Nephron (organoid): ENCODE measurements at regions not wholly inside any gene's neighbourhood (a gene's known extent, or its start where the extent isn't known, plus 50 kb on each side); places are given as distances from the start of the nearest gene placed in this dataset.

Experiments used
- H3K27ac Mint-ChIP-seq, 3 experiments: 2 replicates each; pipeline ENCODE4 v1.8.0; 2020; ENCODE audit warnings: mixed read lengths in 3 of 3, mild to moderate bottlenecking in 2 of 3, moderate library complexity in 1 of 3
- H3K27me3 Mint-ChIP-seq: 2 replicates; pipeline ENCODE4 v1.8.0; 2021; ENCODE audit warnings: low read depth, mild to moderate bottlenecking, moderate library complexity, mixed read lengths
- H3K36me3 Mint-ChIP-seq: 2 replicates; pipeline ENCODE4 v1.8.0; 2020; ENCODE audit warnings: low read depth, mixed read lengths
- H3K4me1 Mint-ChIP-seq: 2 replicates; pipeline ENCODE4 v1.8.0; 2020; ENCODE audit warnings: mixed read lengths
- H3K4me3 Mint-ChIP-seq, 3 experiments: 2 replicates each; pipeline ENCODE4 v1.8.0; 2020; ENCODE audit warnings: mild to moderate bottlenecking in 3 of 3, mixed read lengths in 3 of 3, moderate library complexity in 2 of 3
- H3K9me3 Mint-ChIP-seq: 2 replicates; pipeline ENCODE4 v1.8.0; 2020; ENCODE audit warnings: mixed read lengths
- CTCF ChIP-seq, 3 experiments: fragments of 200-600 bp; sonication (generic); IDR thresholded peaks; one replicate each; pipeline ENCODE4 v1.5.0; 2021; ENCODE audit warnings: antibody characterized with exemption in 3 of 3; ENCODE audit not compliant: unreplicated experiment in 3 of 3

- H3K4me1 Mint-ChIP-seq, result no peaks in the 10 kb centered on the region
- no peak overlapping the region for H3K4me3 Mint-ChIP-seq
- peaks cover 7% of the 10 kb centered on the region for H3K36me3 Mint-ChIP-seq
- peaks cover 3% of the 10 kb centered on the region for H3K27me3 Mint-ChIP-seq
- no peak for TF ChIP-seq CTCF (IDR thresholded peaks at IDR 0.05; ENCODE audit: unreplicated experiment in 3 of 3)
- no peak overlapping the region for H3K27ac Mint-ChIP-seq
- peaks cover 10% of the 10 kb centered on the region for H3K9me3 Mint-ChIP-seq
Measured at GRCh38 chr11:80309301-80309700, 868.5 kb upstream of the TENM4 start.

GRCh38 chr11:80307676-80308075 is 866.8 kb upstream of the TENM4 start:
- TF ChIP-seq CTCF (IDR thresholded peaks at IDR 0.05; ENCODE audit: unreplicated experiment in 3 of 3), result no peak
- Mint-ChIP-seq H3K27ac (no peak overlapping the region), H3K4me3 (no peak overlapping the region), H3K4me1 (no peaks in the 10 kb centered on the region), H3K9me3 (peaks cover 17% of the 10 kb centered on the region), H3K27me3 (peaks cover 3% of the 10 kb centered on the region), H3K36me3 (peaks cover 13% of the 10 kb centered on the region)

- no peak overlapping the region for H3K4me3 Mint-ChIP-seq
- H3K36me3 Mint-ChIP-seq, result peaks cover 5% of the 10 kb centered on the region
- no peak for TF ChIP-seq CTCF (IDR thresholded peaks at IDR 0.05; ENCODE audit: unreplicated experiment in 3 of 3)
- H3K9me3 Mint-ChIP-seq, result peaks cover 9% of the 10 kb centered on the region
- no peak overlapping the region for H3K27ac Mint-ChIP-seq
- H3K27me3 Mint-ChIP-seq, result no peaks in the 10 kb centered on the region
- H3K4me1 Mint-ChIP-seq, result no peaks in the 10 kb centered on the region
Measured at GRCh38 chr11:80297858-80298632, 857.2 kb upstream of the TENM4 start.

GRCh38 chr11:80293293-80293692 is 852.5 kb upstream of the TENM4 start:
- Mint-ChIP-seq H3K4me3 (no peak overlapping the region), H3K9me3 (no peaks in the 10 kb centered on the region), H3K27ac (no peak overlapping the region), H3K36me3 (no peaks in the 10 kb centered on the region), H3K27me3 (no peaks in the 10 kb centered on the region), H3K4me1 (no peaks in the 10 kb centered on the region)
- TF ChIP-seq CTCF (IDR thresholded peaks at IDR 0.05; ENCODE audit: unreplicated experiment in 3 of 3), result no peak

- TF ChIP-seq CTCF (IDR thresholded peaks at IDR 0.05; ENCODE audit: unreplicated experiment in 3 of 3), result no peak
- H3K9me3 Mint-ChIP-seq, result no peaks in the 10 kb centered on the region
- H3K36me3 Mint-ChIP-seq, result no peaks in the 10 kb centered on the region
- H3K27me3 Mint-ChIP-seq, result peaks cover 4% of the 10 kb centered on the region
- no peak overlapping the region for H3K27ac Mint-ChIP-seq
- peaks cover 11% of the 10 kb centered on the region for H3K4me1 Mint-ChIP-seq
- no peak overlapping the region for H3K4me3 Mint-ChIP-seq
Measured at GRCh38 chr11:80284946-80285785, 844.3 kb upstream of the TENM4 start.
